H1 (cell line): ENCODE measurements at regions not wholly inside any gene's neighbourhood (a gene's known extent, or its start where the extent isn't known, plus 50 kb on each side); places are given as distances from the start of the nearest gene placed in this dataset.

Experiments used
- POLR2A ChIP-seq, 2 experiments: IDR thresholded peaks; 1 replicate in 1 of 2; 2 replicates in 1 of 2; pipeline ENCODE4 v1.6.1; 2011; ENCODE audit warnings: low read depth in 2 of 2, low read length in 2 of 2, mild to moderate bottlenecking in 2 of 2; ENCODE audit errors: control extremely low read depth in 1 of 2
- TEAD4 ChIP-seq: IDR thresholded peaks from 2 replicates; pipeline ENCODE4 v1.6.1; 2012; ENCODE audit warnings: low read depth, low read length, inconsistent platforms, mixed read lengths
- TF ChIP-seq, protein P1 (sequence below): fragments of 300-600 bp; sonication (generic); IDR thresholded peaks from 2 replicates; pipeline ENCODE4 v1.7.1; 2012; ENCODE audit warnings: low read length, moderate library complexity, mild to moderate bottlenecking, inconsistent platforms; ENCODE audit not compliant: insufficient replicate concordance

DNA sequence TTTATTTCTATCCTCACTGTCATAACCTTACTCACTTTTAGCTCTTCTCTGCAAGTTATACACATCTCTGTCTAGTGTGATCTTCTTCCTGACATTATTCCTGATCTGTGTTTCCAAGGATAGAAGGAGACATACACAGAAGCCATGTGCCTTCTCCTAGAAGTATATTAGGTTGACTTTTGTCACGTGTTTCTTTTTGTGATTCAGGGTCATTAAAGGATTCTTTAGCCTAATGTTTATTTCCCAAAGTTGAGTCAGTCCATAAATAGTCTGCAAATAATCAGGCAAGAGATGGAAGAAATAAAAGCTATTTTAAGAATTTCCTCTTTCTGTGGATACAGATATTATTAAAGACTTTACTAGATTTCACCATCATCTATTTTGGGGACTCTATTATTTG, 214.1 kb upstream of the GOT2 start (continued):
- TF ChIP-seq, protein P1, sequence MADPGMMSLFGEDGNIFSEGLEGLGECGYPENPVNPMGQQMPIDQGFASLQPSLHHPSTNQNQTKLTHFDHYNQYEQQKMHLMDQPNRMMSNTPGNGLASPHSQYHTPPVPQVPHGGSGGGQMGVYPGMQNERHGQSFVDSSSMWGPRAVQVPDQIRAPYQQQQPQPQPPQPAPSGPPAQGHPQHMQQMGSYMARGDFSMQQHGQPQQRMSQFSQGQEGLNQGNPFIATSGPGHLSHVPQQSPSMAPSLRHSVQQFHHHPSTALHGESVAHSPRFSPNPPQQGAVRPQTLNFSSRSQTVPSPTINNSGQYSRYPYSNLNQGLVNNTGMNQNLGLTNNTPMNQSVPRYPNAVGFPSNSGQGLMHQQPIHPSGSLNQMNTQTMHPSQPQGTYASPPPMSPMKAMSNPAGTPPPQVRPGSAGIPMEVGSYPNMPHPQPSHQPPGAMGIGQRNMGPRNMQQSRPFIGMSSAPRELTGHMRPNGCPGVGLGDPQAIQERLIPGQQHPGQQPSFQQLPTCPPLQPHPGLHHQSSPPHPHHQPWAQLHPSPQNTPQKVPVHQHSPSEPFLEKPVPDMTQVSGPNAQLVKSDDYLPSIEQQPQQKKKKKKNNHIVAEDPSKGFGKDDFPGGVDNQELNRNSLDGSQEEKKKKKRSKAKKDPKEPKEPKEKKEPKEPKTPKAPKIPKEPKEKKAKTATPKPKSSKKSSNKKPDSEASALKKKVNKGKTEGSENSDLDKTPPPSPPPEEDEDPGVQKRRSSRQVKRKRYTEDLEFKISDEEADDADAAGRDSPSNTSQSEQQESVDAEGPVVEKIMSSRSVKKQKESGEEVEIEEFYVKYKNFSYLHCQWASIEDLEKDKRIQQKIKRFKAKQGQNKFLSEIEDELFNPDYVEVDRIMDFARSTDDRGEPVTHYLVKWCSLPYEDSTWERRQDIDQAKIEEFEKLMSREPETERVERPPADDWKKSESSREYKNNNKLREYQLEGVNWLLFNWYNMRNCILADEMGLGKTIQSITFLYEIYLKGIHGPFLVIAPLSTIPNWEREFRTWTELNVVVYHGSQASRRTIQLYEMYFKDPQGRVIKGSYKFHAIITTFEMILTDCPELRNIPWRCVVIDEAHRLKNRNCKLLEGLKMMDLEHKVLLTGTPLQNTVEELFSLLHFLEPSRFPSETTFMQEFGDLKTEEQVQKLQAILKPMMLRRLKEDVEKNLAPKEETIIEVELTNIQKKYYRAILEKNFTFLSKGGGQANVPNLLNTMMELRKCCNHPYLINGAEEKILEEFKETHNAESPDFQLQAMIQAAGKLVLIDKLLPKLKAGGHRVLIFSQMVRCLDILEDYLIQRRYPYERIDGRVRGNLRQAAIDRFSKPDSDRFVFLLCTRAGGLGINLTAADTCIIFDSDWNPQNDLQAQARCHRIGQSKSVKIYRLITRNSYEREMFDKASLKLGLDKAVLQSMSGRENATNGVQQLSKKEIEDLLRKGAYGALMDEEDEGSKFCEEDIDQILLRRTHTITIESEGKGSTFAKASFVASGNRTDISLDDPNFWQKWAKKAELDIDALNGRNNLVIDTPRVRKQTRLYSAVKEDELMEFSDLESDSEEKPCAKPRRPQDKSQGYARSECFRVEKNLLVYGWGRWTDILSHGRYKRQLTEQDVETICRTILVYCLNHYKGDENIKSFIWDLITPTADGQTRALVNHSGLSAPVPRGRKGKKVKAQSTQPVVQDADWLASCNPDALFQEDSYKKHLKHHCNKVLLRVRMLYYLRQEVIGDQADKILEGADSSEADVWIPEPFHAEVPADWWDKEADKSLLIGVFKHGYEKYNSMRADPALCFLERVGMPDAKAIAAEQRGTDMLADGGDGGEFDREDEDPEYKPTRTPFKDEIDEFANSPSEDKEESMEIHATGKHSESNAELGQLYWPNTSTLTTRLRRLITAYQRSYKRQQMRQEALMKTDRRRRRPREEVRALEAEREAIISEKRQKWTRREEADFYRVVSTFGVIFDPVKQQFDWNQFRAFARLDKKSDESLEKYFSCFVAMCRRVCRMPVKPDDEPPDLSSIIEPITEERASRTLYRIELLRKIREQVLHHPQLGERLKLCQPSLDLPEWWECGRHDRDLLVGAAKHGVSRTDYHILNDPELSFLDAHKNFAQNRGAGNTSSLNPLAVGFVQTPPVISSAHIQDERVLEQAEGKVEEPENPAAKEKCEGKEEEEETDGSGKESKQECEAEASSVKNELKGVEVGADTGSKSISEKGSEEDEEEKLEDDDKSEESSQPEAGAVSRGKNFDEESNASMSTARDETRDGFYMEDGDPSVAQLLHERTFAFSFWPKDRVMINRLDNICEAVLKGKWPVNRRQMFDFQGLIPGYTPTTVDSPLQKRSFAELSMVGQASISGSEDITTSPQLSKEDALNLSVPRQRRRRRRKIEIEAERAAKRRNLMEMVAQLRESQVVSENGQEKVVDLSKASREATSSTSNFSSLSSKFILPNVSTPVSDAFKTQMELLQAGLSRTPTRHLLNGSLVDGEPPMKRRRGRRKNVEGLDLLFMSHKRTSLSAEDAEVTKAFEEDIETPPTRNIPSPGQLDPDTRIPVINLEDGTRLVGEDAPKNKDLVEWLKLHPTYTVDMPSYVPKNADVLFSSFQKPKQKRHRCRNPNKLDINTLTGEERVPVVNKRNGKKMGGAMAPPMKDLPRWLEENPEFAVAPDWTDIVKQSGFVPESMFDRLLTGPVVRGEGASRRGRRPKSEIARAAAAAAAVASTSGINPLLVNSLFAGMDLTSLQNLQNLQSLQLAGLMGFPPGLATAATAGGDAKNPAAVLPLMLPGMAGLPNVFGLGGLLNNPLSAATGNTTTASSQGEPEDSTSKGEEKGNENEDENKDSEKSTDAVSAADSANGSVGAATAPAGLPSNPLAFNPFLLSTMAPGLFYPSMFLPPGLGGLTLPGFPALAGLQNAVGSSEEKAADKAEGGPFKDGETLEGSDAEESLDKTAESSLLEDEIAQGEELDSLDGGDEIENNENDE: no peak
- TF ChIP-seq POLR2A (IDR thresholded peaks at IDR 0.05; ENCODE audit: control extremely low read depth in 1 of 2, low read depth in 2 of 2, low read length in 2 of 2): no peak
- no peak for TF ChIP-seq TEAD4
